ENCODE measurements at regions not wholly inside any gene's neighbourhood (a gene's known extent, or its start where the extent isn't known, plus 50 kb on each side); places are given as distances from the start of the nearest gene placed in this dataset.

DNA sequence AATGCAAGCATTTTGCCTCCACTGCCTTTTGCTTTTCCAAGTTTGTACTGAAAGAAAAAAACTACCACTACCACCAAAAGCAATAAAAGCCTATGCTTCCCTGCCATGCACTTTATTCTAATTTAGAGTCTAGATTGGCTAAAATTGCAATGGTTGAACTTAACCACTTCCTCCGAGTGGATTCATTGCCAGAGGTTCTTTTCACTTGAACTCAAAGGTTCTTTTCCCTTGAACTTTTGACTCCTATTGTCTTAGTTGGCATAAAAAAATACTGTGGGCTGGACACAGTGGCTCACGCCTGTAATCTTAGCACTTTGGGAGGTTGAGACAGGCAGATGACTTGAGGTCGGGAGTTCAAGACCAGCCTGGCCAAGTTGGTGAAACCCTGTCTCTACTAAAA lies 319.8 kb upstream of the GOT2 start:
- ChIA-PET CTCF (no interaction called here), POLR2A (no interaction called here)
- intact Hi-C loops (cut with micrococcal nuclease) = no loop called here
- H3K4me1 Mint-ChIP-seq (ENCODE audit: insufficient read depth, unreplicated experiment) = no peaks in the 10 kb centered on the region
- DNase-seq (ENCODE audit: unreplicated experiment) = no peak
- no peaks in the 10 kb centered on the region for H3K9me3 Mint-ChIP-seq (ENCODE audit: unreplicated experiment)
- TF ChIP-seq, protein P1, sequence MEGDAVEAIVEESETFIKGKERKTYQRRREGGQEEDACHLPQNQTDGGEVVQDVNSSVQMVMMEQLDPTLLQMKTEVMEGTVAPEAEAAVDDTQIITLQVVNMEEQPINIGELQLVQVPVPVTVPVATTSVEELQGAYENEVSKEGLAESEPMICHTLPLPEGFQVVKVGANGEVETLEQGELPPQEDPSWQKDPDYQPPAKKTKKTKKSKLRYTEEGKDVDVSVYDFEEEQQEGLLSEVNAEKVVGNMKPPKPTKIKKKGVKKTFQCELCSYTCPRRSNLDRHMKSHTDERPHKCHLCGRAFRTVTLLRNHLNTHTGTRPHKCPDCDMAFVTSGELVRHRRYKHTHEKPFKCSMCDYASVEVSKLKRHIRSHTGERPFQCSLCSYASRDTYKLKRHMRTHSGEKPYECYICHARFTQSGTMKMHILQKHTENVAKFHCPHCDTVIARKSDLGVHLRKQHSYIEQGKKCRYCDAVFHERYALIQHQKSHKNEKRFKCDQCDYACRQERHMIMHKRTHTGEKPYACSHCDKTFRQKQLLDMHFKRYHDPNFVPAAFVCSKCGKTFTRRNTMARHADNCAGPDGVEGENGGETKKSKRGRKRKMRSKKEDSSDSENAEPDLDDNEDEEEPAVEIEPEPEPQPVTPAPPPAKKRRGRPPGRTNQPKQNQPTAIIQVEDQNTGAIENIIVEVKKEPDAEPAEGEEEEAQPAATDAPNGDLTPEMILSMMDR (IDR thresholded peaks at IDR 0.05; ENCODE audit: unreplicated experiment) = no peak
- H3K4me3 Mint-ChIP-seq (ENCODE audit: unreplicated experiment) = no peak overlapping the region
- H3K36me3 Mint-ChIP-seq (ENCODE audit: insufficient read depth, unreplicated experiment) = no peaks in the 10 kb centered on the region
- H3K27ac Mint-ChIP-seq (ENCODE audit: low read depth, unreplicated experiment) = no peak overlapping the region
- peaks cover 11% of the 10 kb centered on the region for H3K27me3 Mint-ChIP-seq (ENCODE audit: insufficient read depth, unreplicated experiment)
- no TSS peak for BruUV-seq (replicated peaks)

DNA sequence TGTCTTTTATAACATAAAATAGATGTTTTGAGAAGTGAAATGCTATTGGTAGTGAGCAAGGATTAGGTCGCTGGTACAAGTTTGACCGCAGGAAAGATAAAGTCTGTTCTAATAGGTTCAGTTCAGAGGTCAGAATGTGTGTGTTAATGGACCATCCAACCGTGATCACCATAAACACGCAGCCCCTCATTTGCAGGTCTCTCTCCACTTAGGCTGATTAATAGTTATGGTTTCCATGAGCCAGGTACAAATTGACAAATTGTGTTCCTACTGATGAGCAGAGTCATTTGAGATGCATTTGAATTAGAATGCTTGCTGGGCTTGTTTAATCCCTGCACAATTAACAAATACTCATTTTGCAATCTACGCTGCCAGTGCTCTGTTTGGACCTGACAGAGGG lies 318.1 kb upstream of the GOT2 start:
- H3K4me1 Mint-ChIP-seq (ENCODE audit: insufficient read depth, unreplicated experiment) = no peaks in the 10 kb centered on the region
- intact Hi-C loops (cut with micrococcal nuclease) = no loop called here
- ChIA-PET POLR2A (no interaction called here), CTCF (no interaction called here)
- H3K27ac Mint-ChIP-seq (ENCODE audit: low read depth, unreplicated experiment) = no peak overlapping the region
- TF ChIP-seq, protein P1 (IDR thresholded peaks at IDR 0.05; ENCODE audit: unreplicated experiment) = no peak
- DNase-seq (ENCODE audit: unreplicated experiment) = no peak
- no peaks in the 10 kb centered on the region for H3K9me3 Mint-ChIP-seq (ENCODE audit: unreplicated experiment)
- BruUV-seq (replicated peaks) = no TSS peak
- peaks cover 11% of the 10 kb centered on the region for H3K27me3 Mint-ChIP-seq (ENCODE audit: insufficient read depth, unreplicated experiment)
- H3K4me3 Mint-ChIP-seq (ENCODE audit: unreplicated experiment) = no peak overlapping the region
- no peaks in the 10 kb centered on the region for H3K36me3 Mint-ChIP-seq (ENCODE audit: insufficient read depth, unreplicated experiment)

DNA sequence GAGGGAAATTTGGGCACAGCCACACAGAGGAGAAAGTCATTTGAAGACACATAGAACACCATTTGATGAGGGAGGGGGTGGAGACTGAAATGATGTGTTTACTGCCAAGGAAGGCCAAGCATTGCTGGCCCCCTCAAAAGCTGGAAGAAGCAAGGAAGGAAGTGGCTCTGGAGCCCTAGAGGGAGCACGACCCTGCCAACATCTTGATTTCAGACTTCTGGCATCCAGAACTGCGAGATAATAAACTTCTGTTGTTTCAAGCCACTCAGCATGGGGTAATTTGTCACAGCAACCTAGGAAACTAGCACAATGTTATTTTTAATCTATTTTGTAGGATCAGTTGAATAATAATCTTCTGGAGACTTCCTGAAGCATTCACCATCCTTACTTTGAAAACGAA lies 314.8 kb upstream of the GOT2 start:
- intact Hi-C loops (cut with micrococcal nuclease) = no loop called here
- H3K4me3 Mint-ChIP-seq (ENCODE audit: unreplicated experiment) = no peak overlapping the region
- peaks cover 11% of the 10 kb centered on the region for H3K27me3 Mint-ChIP-seq (ENCODE audit: insufficient read depth, unreplicated experiment)
- ChIA-PET CTCF (interaction anchor here (0.6 kb wide), 1 partner anchor 623 kb away, joined by 3 read pairs; no protein-coding TSS in a partner anchor), POLR2A (no interaction called here)
- peaks cover 7% of the 10 kb centered on the region for H3K4me1 Mint-ChIP-seq (ENCODE audit: insufficient read depth, unreplicated experiment)
- no peaks in the 10 kb centered on the region for H3K36me3 Mint-ChIP-seq (ENCODE audit: insufficient read depth, unreplicated experiment)
- BruUV-seq (replicated peaks) = no TSS peak
- no peaks in the 10 kb centered on the region for H3K9me3 Mint-ChIP-seq (ENCODE audit: unreplicated experiment)
- TF ChIP-seq, protein P1 (IDR thresholded peaks at IDR 0.05; ENCODE audit: unreplicated experiment) = no peak
- no peak overlapping the region for H3K27ac Mint-ChIP-seq (ENCODE audit: low read depth, unreplicated experiment)
- no peak for DNase-seq (ENCODE audit: unreplicated experiment)

DNA sequence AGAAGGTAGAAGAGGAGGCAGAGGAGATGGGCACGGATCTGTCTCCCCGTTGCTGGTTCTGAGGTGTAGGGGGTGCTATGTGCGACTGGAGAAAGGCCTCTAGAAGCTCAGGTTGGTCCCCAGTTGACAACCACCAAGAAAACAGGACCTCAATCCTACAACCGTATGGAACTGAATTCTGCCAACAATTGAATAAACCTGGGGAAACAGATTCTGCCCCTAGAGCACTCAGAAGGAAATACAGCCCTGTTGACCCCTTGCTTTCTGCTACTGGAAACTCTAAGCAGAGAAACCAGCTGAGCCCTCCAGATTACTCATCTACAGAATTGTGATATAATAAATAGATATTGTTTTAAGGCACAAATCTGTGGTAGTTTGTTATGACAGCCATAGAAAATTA lies 313.0 kb upstream of the GOT2 start:
- ChIA-PET CTCF (interaction anchor here (0.7 kb wide), 1 partner anchor 143 kb away, joined by 3 read pairs; no protein-coding TSS in a partner anchor), POLR2A (no interaction called here)
- no peak overlapping the region for H3K27ac Mint-ChIP-seq (ENCODE audit: low read depth, unreplicated experiment)
- no peak overlapping the region for H3K4me3 Mint-ChIP-seq (ENCODE audit: unreplicated experiment)
- BruUV-seq (replicated peaks) = no TSS peak
- H3K27me3 Mint-ChIP-seq (ENCODE audit: insufficient read depth, unreplicated experiment) = peaks cover 11% of the 10 kb centered on the region
- H3K9me3 Mint-ChIP-seq (ENCODE audit: unreplicated experiment) = peaks cover 8% of the 10 kb centered on the region
- TF ChIP-seq, protein P1 (IDR thresholded peaks at IDR 0.05; ENCODE audit: unreplicated experiment) = peak; percentile 5
- peaks cover 7% of the 10 kb centered on the region for H3K4me1 Mint-ChIP-seq (ENCODE audit: insufficient read depth, unreplicated experiment)
- intact Hi-C loops (cut with micrococcal nuclease) = no loop called here
- H3K36me3 Mint-ChIP-seq (ENCODE audit: insufficient read depth, unreplicated experiment) = no peaks in the 10 kb centered on the region
- no peak for DNase-seq (ENCODE audit: unreplicated experiment)
